ENCODE measurements at regions not wholly inside any gene's neighbourhood (a gene's known extent, or its start where the extent isn't known, plus 50 kb on each side); places are given as distances from the start of the nearest gene placed in this dataset.

DNA sequence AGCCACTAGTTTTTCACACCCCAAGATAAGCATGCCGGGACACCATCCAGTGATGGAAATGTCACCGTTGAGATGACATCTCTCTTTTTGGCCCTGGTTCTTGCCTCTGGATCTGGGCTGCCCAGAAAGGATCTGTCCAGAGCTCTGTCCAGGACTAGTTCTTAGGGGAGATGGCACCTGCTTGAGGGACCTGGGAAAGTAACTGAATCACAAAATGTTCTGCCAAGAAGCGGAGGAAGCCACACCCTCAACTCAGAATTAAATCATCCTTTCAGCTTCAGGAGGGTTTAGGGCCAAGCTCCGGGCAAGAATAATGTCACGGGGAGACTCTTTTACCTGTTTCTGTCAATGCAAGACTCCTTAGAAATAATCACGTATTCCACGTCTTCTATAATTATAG lies 248.6 kb downstream of the MAF start:
- no peaks in the 10 kb centered on the region for H3K4me1 ChIP-seq (ENCODE audit: insufficient read depth, low read length)
- no peaks in the 10 kb centered on the region for H3K9me3 ChIP-seq (ENCODE audit: insufficient read depth, low read length, severe bottlenecking)
- no peaks in the 10 kb centered on the region for H4K20me1 ChIP-seq (ENCODE audit: insufficient read depth, low read length)
- no peak overlapping the region for H3K4me3 ChIP-seq (ENCODE audit: low read depth in 1 of 2, low read length in 2 of 2)
- no peak for ATAC-seq (ENCODE audit: insufficient read depth, low read depth)
- TF ChIP-seq, protein P1, sequence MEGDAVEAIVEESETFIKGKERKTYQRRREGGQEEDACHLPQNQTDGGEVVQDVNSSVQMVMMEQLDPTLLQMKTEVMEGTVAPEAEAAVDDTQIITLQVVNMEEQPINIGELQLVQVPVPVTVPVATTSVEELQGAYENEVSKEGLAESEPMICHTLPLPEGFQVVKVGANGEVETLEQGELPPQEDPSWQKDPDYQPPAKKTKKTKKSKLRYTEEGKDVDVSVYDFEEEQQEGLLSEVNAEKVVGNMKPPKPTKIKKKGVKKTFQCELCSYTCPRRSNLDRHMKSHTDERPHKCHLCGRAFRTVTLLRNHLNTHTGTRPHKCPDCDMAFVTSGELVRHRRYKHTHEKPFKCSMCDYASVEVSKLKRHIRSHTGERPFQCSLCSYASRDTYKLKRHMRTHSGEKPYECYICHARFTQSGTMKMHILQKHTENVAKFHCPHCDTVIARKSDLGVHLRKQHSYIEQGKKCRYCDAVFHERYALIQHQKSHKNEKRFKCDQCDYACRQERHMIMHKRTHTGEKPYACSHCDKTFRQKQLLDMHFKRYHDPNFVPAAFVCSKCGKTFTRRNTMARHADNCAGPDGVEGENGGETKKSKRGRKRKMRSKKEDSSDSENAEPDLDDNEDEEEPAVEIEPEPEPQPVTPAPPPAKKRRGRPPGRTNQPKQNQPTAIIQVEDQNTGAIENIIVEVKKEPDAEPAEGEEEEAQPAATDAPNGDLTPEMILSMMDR (IDR thresholded peaks at IDR 0.05; ENCODE audit: borderline replicate concordance, extremely low read depth, low read length, poor library complexity, severe bottlenecking) = no peak
- no peak for TF ChIP-seq EZH2 (IDR thresholded peaks at IDR 0.05; ENCODE audit: borderline replicate concordance, low read depth, low read length, severe bottlenecking)
- H3K27me3 ChIP-seq (ENCODE audit: insufficient read depth, low read length, poor library complexity) = no peaks in the 10 kb centered on the region
- no peak for DNase-seq
- H3K9ac ChIP-seq (ENCODE audit: low read depth, low read length) = no peak overlapping the region
- no peak overlapping the region for H2AFZ ChIP-seq (ENCODE audit: low read depth, low read length)
- H3K27ac ChIP-seq (ENCODE audit: low read length) = no peak overlapping the region
- H3K79me2 ChIP-seq (ENCODE audit: insufficient read depth, low read length) = no peaks in the 10 kb centered on the region
- no peaks in the 10 kb centered on the region for H3K36me3 ChIP-seq (ENCODE audit: insufficient read depth, low read length)
- H3K4me2 ChIP-seq (ENCODE audit: insufficient read depth, low read length) = no peak overlapping the region

DNA sequence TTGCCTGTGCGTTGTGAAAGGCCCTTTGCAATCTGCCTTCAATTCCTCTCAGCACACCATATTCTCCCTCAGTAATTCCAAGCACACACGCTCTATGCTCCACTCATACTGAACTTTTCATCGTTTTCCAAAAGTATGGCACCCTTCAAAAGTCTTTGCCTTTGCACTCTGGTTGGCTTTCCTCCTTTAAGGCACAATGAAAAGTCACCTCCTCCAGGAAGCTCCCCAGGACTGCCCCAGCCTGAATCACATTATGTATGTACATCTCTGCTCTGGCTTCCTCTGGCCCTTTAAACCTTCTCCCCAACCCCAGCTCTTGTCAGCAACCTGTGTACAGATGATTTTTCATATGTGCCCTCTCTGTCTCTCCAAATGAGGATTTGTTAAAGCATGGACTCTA lies 250.7 kb downstream of the MAF start:
- Histone ChIP-seq H3K27ac (ENCODE audit: low read length) (no peak overlapping the region), H3K4me3 (ENCODE audit: low read depth in 1 of 2, low read length in 2 of 2) (no peak overlapping the region), H3K4me2 (ENCODE audit: insufficient read depth, low read length) (no peak overlapping the region), H2AFZ (ENCODE audit: low read depth, low read length) (no peak overlapping the region), H4K20me1 (ENCODE audit: insufficient read depth, low read length) (no peaks in the 10 kb centered on the region), H3K79me2 (ENCODE audit: insufficient read depth, low read length) (no peaks in the 10 kb centered on the region), H3K36me3 (ENCODE audit: insufficient read depth, low read length) (no peaks in the 10 kb centered on the region), H3K27me3 (ENCODE audit: insufficient read depth, low read length, poor library complexity) (no peaks in the 10 kb centered on the region), H3K4me1 (ENCODE audit: insufficient read depth, low read length) (no peaks in the 10 kb centered on the region), H3K9ac (ENCODE audit: low read depth, low read length) (no peak overlapping the region), H3K9me3 (ENCODE audit: insufficient read depth, low read length, severe bottlenecking) (no peaks in the 10 kb centered on the region)
- no peak for DNase-seq
- ATAC-seq (ENCODE audit: insufficient read depth, low read depth) = no peak
- TF ChIP-seq EZH2 (IDR thresholded peaks at IDR 0.05; ENCODE audit: borderline replicate concordance, low read depth, low read length, severe bottlenecking) = no peak
- TF ChIP-seq, protein P1 (IDR thresholded peaks at IDR 0.05; ENCODE audit: borderline replicate concordance, extremely low read depth, low read length, poor library complexity, severe bottlenecking) = no peak

DNA sequence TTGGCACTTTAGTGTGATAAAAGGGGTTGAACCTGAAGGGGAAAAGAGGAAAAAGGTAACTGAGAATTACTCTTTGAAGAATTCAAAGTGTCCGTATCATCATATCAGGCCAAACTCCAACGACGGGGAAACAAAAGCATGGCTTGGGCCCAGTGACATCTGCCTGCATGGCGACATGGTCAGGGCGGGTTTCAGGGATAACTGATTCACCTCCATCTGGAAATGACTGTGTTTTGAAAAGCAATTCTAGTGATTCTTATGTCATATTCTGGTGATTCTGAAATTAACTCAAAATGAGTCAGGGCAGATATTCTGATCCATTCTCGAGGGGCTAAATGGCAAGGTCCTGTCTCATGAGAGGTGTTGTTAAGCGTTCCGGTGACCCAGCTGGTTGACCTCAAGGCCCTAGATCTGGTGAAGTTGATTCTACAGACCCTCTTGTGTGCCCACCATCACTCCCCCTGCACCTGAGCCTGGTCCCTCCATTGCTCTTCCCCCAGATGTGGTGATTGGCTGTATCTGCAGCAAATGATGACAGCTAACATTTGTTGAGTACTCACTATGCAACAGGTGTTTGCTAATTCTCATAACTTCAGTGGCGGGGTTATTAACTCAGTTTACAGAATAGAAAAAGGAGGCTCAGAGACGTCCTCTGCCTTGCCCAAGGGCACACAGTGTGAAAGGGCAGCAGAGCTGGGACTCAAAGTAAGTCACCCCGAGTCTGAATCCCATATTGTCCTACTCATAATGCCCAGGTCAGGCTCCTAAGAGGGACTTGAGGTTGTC lies 251.8 kb downstream of the MAF start:
- Histone ChIP-seq H3K4me2 (ENCODE audit: insufficient read depth, low read length) (no peak overlapping the region), H3K9ac (ENCODE audit: low read depth, low read length) (no peak overlapping the region), H3K9me3 (ENCODE audit: insufficient read depth, low read length, severe bottlenecking) (no peaks in the 10 kb centered on the region), H4K20me1 (ENCODE audit: insufficient read depth, low read length) (no peaks in the 10 kb centered on the region), H3K4me3 (ENCODE audit: low read depth in 1 of 2, low read length in 2 of 2) (no peak overlapping the region), H3K27me3 (ENCODE audit: insufficient read depth, low read length, poor library complexity) (no peaks in the 10 kb centered on the region), H3K36me3 (ENCODE audit: insufficient read depth, low read length) (no peaks in the 10 kb centered on the region), H3K79me2 (ENCODE audit: insufficient read depth, low read length) (no peaks in the 10 kb centered on the region), H3K4me1 (ENCODE audit: insufficient read depth, low read length) (no peaks in the 10 kb centered on the region), H3K27ac (ENCODE audit: low read length) (no peak overlapping the region), H2AFZ (ENCODE audit: low read depth, low read length) (no peak overlapping the region)
- ATAC-seq (ENCODE audit: insufficient read depth, low read depth) (no peak), DNase-seq (no peak)
- TF ChIP-seq, protein P1 (IDR thresholded peaks at IDR 0.05; ENCODE audit: borderline replicate concordance, extremely low read depth, low read length, poor library complexity, severe bottlenecking) = no peak
- no peak for TF ChIP-seq EZH2 (IDR thresholded peaks at IDR 0.05; ENCODE audit: borderline replicate concordance, low read depth, low read length, severe bottlenecking)

Data from DND-41 (cell line).